ENCODE measurements at regions not wholly inside any gene's neighbourhood (a gene's known extent, or its start where the extent isn't known, plus 50 kb on each side); places are given as distances from the start of the nearest gene placed in this dataset.
"Not testable (repeated sequence)": the region's sequence is repeated elsewhere in the genome, so short reads cannot be mapped to it uniquely, and the experiment has no call there.

DNA sequence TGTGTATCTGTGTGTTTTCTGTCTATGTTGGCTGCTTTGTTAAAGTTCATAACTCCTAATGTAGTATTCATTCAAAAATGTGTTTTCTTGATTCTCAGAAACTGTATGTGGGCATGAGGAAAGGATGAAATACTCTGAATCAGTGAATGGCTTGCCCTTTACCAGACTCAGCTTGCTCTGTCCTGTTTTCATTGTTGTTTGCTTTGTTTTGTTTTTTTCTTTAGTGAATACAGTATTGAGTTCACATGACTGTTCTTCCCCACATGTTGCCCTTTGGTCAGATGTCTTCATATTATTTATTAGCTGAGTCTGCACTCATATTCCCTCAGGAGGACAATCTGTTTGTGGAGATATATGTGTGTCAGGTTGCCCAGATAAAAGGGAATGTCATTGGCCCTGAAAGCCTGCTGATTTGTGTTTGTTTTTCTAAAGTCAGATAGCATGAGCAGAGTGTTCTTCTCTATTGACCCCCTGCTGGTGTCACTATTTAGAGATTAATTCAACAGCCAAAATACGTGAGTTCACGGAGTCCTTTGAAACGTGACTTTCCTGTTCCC, 1184.4 kb downstream of the RPA4 start:
- DNase-seq: no peak

DNA sequence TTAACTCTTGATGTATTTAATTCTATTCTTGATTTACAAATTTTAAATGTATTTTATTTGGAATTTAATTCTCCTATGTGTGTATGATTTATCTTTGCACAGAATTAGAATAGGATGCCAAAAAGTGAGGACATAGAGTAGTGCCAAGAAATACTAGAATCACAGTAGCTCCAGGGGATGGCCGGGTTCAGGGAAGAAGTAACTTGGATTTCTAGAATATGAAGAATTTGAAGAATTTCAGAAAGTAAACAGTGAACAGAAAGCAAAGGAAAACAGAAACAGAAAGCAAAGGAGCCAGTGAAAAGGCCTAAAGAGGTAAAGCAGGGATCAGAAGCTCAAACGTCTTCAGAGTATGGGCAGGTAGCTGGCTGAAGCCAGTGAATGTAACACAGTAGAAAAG, 1187.6 kb downstream of the RPA4 start:
- DNase-seq: no peak

DNA sequence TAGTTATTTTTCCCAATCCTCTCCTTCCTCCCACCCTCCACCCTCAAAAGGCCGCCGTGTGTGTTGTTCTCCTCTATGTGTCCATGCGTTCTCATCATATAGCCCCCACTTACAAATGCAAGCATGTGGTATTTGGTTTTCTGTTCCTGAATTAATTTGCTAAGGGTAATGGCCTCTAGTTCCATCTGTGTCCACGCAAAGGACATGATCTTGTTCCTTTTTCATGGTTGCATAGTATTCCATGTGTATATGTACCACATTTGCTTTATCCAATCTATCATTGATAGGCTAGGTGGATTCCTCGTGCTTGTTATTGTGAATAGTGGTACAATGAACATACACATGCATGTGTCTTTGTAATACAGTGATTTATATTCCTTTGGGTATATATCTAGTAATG, 1193.7 kb downstream of the RPA4 start:
- no peak for DNase-seq

DNA sequence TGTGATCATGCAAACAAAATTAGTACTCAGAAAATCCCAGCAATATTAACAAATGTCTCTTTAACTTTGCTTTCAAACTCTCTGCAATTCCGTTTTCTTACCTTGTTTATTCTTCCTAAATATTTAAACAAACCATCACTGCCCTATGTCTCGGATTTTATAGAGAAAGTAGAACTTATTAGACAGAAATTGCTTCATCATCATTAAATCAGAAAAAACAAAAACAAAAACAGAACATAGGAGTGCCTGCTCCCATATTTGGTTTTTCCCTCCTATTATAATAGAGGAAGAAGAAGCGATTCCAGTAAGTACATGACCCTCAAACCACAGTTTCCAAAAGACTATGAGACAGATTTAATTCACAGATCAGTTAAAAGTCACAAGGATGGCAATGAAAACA, 1228.0 kb downstream of the RPA4 start:
- no peak for DNase-seq

DNA sequence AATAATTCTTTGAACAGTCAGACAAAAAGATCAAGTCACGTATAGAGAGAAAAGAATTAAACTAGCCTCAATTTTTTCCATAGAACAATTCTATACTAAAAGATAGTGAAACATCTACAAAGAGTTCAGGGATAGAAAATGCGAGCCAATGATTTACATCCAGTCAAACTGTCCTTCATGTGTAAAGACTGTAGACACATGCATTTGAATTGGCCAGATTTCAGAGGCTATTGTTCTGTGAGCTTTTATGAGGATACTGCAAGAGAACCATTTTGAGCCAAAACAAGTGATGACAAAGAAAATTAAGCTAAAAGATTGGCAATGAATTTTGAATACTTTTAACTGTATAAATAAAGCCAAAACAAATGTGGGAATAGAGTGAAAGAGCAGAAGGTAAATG, 1230.3 kb downstream of the RPA4 start:
- no peak for DNase-seq

DNA sequence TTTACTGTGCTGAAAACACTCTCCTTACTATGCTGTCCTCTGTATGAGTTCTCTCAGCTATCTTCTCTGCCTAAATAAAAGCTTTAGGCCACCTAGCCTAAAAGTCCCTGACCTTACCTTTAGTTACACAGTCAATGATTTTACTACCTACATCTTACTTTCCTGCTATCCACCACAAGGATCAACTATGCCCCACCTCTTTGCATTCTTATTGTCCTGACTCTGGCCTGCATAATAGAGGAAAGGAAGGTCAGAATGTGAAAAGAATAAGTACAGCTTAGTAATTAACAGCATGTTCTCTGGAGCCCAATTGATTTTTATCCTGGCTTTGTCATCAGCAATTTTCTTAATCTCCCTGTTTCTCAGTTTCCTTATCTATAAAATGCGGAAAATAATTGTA, 1257.8 kb downstream of the RPA4 start:
- DNase-seq: no peak

DNA sequence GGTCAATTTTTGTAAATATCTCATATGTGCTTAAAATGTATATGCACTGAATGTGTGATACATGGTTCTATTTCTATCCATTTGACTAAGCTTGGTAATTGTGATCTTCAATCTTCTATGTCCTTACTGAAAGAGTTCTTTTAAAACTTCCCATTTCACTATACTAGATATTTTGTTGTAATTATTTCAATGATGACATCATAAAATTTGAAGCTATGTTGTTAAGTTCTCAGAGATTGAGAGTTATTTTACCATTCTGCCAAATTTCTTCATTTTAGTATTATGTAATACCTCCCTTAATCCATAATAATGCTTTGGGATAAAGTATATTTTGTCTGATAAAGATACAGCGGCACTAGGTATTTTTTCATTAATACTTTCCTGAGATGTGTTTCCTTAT, 1307.3 kb downstream of the RPA4 start:
- DNase-seq: no peak

DNA sequence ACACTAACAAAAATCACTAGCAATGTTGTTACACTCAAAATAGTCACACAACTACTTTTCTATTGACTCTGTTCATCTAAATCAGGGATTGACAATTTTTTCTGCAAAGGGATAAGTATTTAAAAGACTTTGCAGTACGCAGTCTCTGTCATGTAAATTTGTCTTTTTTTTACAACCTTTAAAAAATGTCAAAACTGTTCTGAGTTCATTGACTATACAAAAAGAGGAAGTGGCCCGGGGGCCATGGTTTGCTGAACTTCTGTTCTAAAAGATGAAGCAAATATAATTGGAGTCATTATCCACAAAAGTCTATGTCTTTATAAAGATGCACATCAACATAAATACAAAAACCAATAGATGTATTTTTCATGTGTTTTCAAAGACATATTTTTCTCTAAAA, 1310.3 kb downstream of the RPA4 start:
- DNase-seq: no peak

DNA sequence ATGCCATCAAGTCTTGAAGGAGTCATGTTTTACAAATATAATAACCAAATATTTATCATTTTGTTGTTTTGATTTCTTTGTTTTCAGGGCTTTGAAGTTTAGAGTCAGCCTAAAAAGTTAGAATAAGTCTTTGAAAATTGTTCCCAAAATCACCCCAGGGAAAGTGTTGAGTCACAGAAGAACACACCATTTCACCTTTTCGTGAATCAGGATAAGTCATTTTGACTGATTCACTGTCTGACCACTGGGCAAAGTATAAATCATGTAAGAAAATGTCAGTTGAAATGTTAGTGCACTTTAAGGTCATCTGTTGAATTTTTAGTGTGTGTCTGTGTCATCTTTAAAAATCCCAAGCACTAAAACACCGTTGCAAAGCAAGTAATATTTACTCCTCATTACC, 1320.1 kb downstream of the RPA4 start:
- no peak for DNase-seq

DNA sequence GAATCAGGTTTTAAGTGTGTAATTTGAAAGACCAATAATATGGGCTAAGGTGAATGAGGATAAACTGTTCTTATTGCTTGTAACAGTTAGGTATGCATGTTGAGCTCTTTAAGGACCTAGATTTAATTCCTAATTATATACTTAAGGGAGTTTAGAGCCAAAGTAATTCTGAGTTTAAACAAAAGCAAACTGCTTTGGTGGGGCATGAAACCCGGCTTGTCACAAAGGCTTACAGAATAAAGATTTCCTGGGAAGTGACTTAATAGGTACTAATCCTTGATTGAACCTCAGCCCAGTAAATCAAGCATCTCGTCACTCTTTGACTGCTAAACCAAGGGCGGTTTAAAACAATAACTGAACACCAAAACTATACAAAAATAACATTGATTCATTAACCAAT, 1324.2 kb downstream of the RPA4 start:
- no peak for DNase-seq

DNA sequence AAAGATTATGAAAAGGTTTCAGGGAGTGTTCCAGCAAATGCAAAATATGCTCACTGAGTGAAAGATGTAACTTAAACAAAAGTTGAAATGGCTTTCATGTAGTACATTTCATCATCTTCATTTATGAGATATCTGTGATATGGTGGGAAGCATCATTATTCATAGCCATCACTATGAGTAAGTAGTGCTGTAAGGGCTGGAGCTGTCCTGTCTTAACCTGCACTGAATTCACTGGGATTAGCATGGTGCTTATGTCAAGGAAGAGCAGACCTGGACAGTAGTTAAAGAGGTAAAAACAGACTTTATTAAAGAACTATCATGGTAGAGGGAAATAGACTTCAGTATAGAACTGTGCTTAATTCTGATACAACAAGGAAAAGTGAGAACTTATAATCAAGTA, 1347.3 kb downstream of the RPA4 start:
- no peak for DNase-seq

DNA sequence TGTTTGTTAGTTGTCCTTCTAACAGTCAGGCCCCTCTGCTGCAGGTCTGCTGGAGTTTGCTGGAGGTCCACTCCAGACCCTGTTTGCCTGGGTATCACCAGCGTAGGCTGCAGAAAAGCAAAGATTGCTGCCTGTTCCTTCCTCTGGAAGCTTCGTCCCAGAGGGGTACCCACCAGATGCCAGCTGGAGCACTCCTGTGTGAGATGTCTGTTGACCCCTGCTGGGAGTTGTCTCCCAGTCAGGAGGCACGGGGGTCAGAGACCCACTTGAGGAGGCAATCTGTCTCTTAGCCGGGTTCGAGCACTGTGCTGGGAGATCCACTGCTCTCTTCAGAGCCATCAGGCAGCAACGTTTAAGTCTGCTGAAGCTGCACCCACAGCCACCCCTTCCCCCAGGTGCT, 1356.4 kb downstream of the RPA4 start:
- DNase-seq: not testable (repeated sequence)

DNA sequence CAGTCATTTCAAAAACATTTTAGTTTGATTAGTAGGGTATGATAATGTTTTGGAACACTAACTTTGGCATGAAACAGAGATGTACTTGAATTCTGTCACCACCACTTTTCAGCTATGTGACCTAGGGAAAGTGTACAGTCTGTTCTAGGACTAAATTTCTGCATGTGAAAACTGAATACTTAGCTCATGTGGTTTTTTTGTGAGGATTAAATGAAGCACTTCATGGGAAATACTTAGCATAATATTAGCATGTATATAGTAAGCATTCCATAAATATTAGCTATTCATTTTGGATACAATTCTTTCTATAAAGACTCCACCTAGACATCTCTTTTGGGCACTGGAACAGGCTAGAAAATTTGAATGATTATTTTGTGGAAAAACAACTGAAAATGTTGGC, 1379.4 kb downstream of the RPA4 start:
- no peak for DNase-seq

DNA sequence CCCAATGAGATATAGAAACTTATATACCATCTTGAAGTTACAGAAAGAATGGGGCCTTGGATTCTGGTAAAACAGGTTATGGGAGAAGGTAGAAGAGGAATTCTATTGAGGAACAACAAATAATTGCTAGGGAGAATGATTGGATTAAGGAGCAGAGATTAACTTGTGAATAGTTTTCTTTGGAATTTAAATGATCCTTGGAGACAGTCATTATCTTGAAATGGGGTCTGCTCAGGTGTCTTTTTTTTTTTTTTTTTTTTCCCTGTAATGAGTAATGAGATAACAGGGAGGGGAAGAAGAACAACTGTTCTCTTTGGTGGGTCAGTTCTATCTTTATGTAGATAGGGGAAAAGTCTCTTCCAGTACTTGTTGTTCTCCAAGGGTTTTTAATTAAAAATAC, 1406.0 kb downstream of the RPA4 start:
- DNase-seq: no peak

DNA sequence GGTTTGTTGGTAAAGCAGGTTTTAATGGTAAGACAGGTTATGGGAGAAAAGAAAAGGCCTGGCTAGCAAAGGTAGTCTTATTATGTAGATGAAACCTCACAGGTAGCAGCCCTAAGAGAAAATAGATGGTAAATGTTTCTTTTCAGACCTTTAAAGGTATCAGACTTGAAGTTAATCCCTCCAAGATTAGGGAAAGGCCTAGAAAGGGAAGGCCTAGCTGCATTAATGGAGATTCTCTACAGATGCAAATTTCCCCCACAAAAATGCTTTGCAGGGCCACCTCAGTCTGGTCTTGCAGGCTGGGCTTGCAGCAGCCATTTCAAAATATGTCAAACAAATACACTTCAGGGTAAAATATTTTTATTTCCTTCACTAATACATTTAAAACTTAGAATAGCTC, 1410.6 kb downstream of the RPA4 start:
- DNase-seq: no peak

DNA sequence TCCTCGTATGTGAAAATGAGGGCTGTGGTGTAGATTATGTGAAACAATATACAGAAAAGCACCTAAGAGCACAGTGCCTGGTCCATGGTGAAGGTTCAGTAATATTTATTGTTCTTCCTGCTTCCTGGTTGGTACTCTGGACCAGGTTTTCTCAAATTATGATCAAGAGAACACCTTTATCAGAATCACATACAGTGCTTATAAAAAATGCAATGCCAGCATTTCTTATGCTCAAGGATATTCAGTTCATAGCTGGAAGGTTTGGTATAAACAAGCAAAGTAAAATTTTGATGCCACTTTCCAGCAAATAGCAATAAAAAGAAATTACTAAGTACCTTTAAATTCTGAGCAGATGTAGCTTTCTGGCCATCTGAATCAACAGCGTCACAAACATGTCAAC, 1412.4 kb downstream of the RPA4 start:
- DNase-seq: no peak

DNA sequence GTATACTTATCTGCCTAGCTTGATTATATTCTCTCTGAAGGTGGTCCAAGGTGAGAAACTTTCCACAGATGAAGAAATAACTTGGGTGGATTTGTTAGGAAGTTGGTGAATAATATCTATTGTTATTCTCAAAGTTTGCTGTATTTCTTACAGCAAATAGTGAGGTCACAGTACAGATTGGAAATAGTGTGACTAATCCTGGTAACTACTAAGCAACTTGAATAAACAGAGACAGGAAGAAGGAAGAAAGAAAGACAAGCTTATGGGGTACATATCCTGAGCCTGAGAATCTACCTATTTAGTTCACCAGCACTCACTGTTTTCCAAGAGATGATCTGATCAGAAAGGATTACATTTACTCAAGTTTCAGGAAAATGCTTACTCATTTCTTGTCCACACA, 1416.1 kb downstream of the RPA4 start:
- DNase-seq: no peak

DNA sequence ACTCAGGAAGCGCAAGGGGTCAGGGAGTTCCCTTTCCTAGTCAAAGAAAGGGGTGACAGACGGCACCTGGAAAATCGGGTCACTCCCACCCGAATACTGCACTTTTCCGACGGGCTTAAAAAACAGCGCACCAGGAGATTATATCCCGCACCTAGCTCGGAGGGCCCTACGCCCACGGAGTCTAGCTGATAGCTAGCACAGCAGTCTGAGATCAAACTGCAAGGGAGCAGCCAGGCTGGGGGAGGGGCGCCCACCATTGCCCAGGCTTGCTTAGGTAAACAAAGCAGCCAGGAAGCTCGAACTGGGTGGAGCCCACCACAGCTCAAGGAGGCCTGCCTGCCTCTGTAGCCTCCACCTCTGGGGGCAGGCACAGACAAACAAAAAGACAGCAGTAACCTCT, 1416.8 kb downstream of the RPA4 start:
- not testable (repeated sequence) for DNase-seq

DNA sequence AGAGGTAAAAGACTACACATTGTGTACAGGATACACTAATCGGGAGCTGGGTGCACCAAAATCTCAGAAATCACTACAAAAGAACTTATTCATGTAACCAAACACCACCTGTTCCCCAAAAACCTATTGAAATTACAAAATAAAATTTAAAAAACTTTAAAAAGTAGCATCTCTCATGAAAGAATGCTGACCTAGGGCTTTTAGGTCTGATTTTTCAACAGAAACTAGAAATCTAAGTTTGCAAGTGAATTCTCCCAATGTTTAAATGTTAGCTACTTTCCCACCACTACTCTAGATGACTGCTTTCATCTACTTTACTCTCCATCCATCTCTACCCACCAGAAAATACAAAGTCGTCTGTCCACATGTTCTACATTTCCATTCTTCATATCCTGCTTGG, 1447.7 kb downstream of the RPA4 start:
- no peak for DNase-seq

DNA sequence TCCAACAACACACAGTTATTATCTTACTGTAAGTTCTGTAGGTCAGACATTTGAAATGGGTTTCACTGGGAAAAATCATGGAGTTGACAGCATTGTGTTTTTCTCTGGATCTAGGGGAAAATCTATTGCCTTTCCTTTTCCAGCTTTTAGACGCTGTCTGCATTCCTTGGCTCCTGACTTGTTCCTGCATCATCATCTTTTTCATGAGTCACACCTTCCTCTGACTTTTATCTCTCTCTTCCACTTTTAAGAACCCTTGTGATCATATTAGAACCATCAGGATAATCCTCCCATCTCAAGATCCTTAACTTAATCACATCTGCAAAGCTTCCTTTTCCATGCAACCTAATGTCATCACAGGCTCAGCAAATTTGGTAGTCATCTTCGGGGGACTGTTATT, 1454.8 kb downstream of the RPA4 start:
- DNase-seq: no peak

DNA sequence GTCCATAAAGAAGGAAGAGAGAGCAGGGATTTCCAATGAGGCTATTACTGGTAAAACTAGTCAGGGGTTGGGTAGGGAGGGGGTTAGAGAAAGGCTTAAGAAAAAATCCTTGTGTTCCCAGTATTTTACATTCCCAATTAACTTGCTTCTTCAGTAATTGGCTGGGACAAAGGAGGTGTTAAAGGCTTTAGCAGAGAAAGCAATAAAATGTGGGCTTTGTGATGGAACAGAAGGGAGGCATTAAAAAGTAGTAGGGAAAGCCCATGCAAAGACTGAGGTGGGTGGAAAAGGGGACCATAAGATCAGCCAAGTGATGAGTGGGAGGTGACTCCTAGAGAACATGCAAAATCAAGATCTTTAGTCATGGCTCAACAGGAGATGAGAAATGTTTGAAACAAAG, 1467.2 kb downstream of the RPA4 start:
- DNase-seq: no peak

DNA sequence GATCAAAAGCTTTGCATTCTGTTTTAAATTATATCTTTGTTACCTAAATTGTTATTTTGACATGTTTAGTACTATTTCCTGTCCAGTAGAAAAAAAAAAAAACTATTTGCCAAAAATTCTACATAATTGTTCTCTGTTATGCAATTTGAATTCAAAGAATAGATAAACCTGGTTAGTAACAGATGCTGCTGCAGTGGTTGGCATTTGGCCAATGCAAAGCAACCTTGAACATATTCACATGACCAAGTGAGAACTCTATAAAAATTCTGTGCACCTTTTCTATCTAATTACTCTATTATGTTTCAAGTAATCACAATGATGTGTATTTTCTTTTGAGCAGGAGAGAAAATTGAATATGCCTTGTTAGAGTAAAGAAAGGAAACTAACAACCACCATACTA, 1473.4 kb downstream of the RPA4 start:
- no peak for DNase-seq

DNA sequence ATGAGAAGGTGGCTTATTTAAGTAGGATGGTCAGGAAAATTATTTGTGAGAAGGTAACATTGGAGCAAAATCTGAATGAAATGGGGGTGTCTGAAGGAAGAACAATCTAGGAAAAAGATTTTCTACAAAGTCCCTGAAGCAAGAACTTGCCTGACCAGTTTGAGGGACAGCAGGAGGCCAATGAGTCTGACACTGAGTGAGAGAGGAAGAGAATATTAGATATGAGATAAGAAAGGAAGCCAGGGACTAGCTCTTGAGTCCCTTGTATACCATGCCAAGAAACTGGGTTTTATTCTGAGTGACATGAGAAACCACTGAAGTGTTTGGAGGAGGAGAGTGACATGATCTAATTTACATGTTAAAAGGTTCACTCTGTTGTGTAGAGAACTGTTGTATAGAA, 1478.9 kb downstream of the RPA4 start:
- DNase-seq: no peak

DNA sequence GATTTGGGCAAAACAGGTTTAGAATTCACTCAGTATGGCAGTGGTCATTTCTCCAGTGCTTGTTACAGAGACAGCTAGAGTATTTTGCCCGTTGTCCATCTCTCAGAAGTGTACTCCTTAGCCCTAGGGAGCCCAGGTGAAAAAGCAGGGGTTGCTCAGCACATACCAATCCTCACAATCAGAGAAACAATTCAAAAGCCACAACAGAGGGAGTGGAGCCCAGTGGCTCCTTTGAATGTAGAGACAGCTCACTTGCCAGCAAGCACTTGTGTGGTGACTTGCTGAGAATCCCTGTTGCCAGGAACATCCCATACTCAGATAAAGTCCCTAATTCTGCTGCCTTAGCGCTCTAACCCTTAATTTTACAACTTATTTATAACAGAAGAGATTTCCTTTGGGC, 1488.3 kb downstream of the RPA4 start:
- no peak for DNase-seq

DNA sequence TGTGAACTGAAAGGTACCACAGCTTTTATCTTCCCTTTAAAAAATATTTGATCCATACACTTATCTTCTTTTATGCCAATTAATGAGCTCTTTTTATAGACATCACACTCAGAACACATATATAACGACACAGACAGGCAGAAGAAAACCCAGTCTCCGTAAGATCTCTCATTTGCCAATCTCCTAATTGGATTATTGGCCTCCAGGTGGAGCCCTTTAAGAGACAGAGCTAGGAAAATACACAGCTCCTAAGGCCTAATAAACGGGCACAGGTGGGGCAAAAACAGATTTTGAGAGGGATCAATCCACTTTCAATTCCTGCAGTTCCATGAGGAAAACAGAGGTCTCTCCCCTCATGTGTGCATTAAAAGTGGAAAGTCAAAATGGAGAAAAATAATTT, 1495.4 kb downstream of the RPA4 start:
- DNase-seq: no peak

DNA sequence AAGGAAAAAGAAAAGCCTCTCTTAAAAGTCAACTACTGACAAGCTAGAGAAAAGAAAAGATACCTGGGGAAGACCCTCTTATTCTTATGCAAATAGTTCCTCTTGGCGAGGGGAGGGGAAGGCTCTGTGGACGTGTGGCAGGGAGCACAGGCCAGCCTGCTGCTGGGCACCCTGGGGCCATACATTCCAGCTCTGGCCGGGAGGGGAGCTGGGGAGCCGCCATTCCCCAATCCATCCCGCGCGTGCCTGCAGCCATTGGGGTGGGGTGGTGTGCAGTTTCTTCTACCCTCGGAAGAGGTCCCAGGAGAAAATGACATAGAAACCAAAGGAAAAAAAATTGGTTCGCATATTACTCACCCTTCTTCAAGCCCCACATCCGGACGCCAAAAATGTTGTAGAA, 1496.4 kb downstream of the RPA4 start:
- no peak for DNase-seq

All from KG1 (cell line).